H1 (cell line): ENCODE measurements at regions not wholly inside any gene's neighbourhood (a gene's known extent, or its start where the extent isn't known, plus 50 kb on each side); places are given as distances from the start of the nearest gene placed in this dataset.

Source experiments
- CTCF ChIA-PET: fragments of 300-600 bp; sonication (Branson Sonifier 250); formaldehyde crosslinking; loops from one replicate; lab custom pipeline; 2021; ENCODE audit not compliant: partially characterized antibody; lab: Charles Lee
- POLR2A ChIA-PET: fragments of 300-600 bp; sonication (Branson Sonifier 250); formaldehyde crosslinking; loops from one replicate; lab custom pipeline; 2021; ENCODE audit warnings: inconsistent platforms; ENCODE audit not compliant: partially characterized antibody; lab: Charles Lee
- DNase-seq, 2 experiments: peaks; one replicate each; pipeline versions ENCODE4 v3.0.0 to v3.0.0-alpha.2; 2010 to 2022; ENCODE audit warnings: low spot score in 2 of 2, low read depth in 1 of 2, mixed read lengths in 1 of 2
- FAIRE-seq: peaks from 2 replicates; lab custom pipeline; 2011; peaks lifted over from hg19 to GRCh38; lab: Jason Lieb, UNC
- H2AFZ ChIP-seq: 2 replicates; pipeline ENCODE4 v1.8.1; 2012; ENCODE audit warnings: low read length, inconsistent platforms
- H2AK5ac ChIP-seq: 2 replicates; pipeline ENCODE4 v1.6.1; 2013; ENCODE audit warnings: low read depth, low read length
- H2BK120ac ChIP-seq: replicated peaks from 2 replicates; pipeline ENCODE3; 2013; ENCODE audit warnings: low read depth, low read length, inconsistent platforms
- H2BK12ac ChIP-seq: 2 replicates; pipeline ENCODE4 v1.6.1; 2013; ENCODE audit warnings: low read depth, low read length
- H2BK15ac ChIP-seq: 2 replicates; pipeline ENCODE4 v1.6.1; 2013; ENCODE audit warnings: low read length
- H2BK20ac ChIP-seq: 2 replicates; pipeline ENCODE4 v1.6.1; 2013; ENCODE audit warnings: low read length
- H2BK5ac ChIP-seq: 2 replicates; pipeline ENCODE4 v1.6.1; 2013; ENCODE audit warnings: low read depth, low read length
- H3K14ac ChIP-seq: 2 replicates; pipeline ENCODE4 v1.6.1; 2013; ENCODE audit warnings: inconsistent platforms; ENCODE audit not compliant: insufficient read length
- H3K18ac ChIP-seq: 2 replicates; pipeline ENCODE4 v1.6.1; 2013; ENCODE audit warnings: low read length; ENCODE audit errors: extremely low read depth
- H3K23ac ChIP-seq: 2 replicates; pipeline ENCODE4 v1.6.1; 2013; ENCODE audit warnings: inconsistent platforms; ENCODE audit not compliant: insufficient read length
- H3K23me2 ChIP-seq: 2 replicates; pipeline ENCODE4 v1.6.1; 2013; ENCODE audit warnings: low read depth, low read length
- H3K27ac ChIP-seq: 2 replicates; pipeline ENCODE4 v1.6.1; 2011; ENCODE audit warnings: low read depth, low read length, inconsistent platforms
- H3K27me3 ChIP-seq, 4 experiments: replicated peaks in 1 of 4; 1 replicate in 1 of 4; 2 replicates in 3 of 4; pipeline versions ENCODE4 v1.6.1 to v1.8.1; 2011 to 2013; ENCODE audit warnings: low read length in 3 of 4, mild to moderate bottlenecking in 3 of 4, inconsistent platforms in 2 of 4, mixed read lengths in 2 of 4, moderate library complexity in 1 of 4; ENCODE audit not compliant: control insufficient read depth in 3 of 4, insufficient read depth in 3 of 4; ENCODE audit errors: extremely low read depth in 1 of 4
- H3K36me3 ChIP-seq, 4 experiments: 2 replicates each; pipeline versions ENCODE4 v1.6.1 to v1.8.1; 2011 to 2013; ENCODE audit warnings: mild to moderate bottlenecking in 4 of 4, low read length in 3 of 4, moderate library complexity in 2 of 4, control low read depth in 1 of 4, inconsistent platforms in 1 of 4; ENCODE audit not compliant: insufficient read depth in 4 of 4, control insufficient read depth in 2 of 4
- H3K4ac ChIP-seq: replicated peaks from 2 replicates; pipeline ENCODE3; 2013; ENCODE audit warnings: low read length, low read depth, mixed read lengths, inconsistent platforms; ENCODE audit not compliant: insufficient read length
- H3K4me1 ChIP-seq, 4 experiments: replicated peaks in 1 of 4; 1 replicate in 1 of 4; 2 replicates in 3 of 4; pipeline versions ENCODE4 v1.6.1 to v1.8.1; 2011 to 2013; ENCODE audit warnings: low read length in 3 of 4, inconsistent platforms in 2 of 4, mixed read lengths in 1 of 4; ENCODE audit not compliant: insufficient read depth in 4 of 4, control insufficient read depth in 3 of 4
- H3K4me2 ChIP-seq, 2 experiments: 2 replicates each; pipeline versions ENCODE4 v1.6.1 to v1.8.1; 2011 to 2013; ENCODE audit warnings: low read depth in 2 of 2, low read length in 2 of 2, control low read depth in 1 of 2, inconsistent platforms in 1 of 2, mild to moderate bottlenecking in 1 of 2; ENCODE audit not compliant: insufficient read depth in 1 of 2
- H3K4me3 ChIP-seq, 4 experiments: fragments of 200-600, 300-600 bp in 1 of 4; sonication (generic), shearing (Covaris generic), sonication (Bioruptor Twin) in 1 of 4; 2 replicates each; pipeline versions ENCODE4 v1.5.1 to v1.8.1; 2011 to 2016; ENCODE audit warnings: low read length in 4 of 4, low read depth in 3 of 4, control low read depth in 2 of 4, inconsistent platforms in 2 of 4, mild to moderate bottlenecking in 2 of 4, mixed read lengths in 1 of 4, moderate library complexity in 1 of 4; ENCODE audit not compliant: insufficient read depth in 2 of 4; ENCODE audit errors: extremely low read depth in 1 of 4
- H3K56ac ChIP-seq: replicated peaks from 2 replicates; pipeline ENCODE3; 2013; ENCODE audit warnings: low read depth, mild to moderate bottlenecking, mixed read lengths, low read length, inconsistent platforms; ENCODE audit not compliant: insufficient read length
- H3K79me1 ChIP-seq: 2 replicates; pipeline ENCODE4 v1.6.1; 2013; ENCODE audit warnings: low read depth, low read length, control low read depth
- H3K79me2 ChIP-seq, 2 experiments: 2 replicates each; pipeline versions ENCODE4 v1.6.1 to v1.8.1; 2012 to 2013; ENCODE audit warnings: low read length in 2 of 2, mild to moderate bottlenecking in 2 of 2, inconsistent platforms in 1 of 2; ENCODE audit not compliant: insufficient read depth in 2 of 2, control insufficient read depth in 1 of 2
- H3K9ac ChIP-seq, 4 experiments: replicated peaks in 1 of 4; 1 replicate in 1 of 4; 2 replicates in 3 of 4; pipeline versions ENCODE4 v1.6.1 to v1.8.1; 2011 to 2013; ENCODE audit warnings: low read depth in 3 of 4, low read length in 3 of 4, control low read depth in 2 of 4, mild to moderate bottlenecking in 2 of 4, moderate library complexity in 2 of 4, inconsistent platforms in 1 of 4; ENCODE audit errors: extremely low read depth in 1 of 4
- H3K9me3 ChIP-seq, 2 experiments: 2 replicates each; pipeline versions ENCODE4 v1.6.1 to v1.8.1; 2012 to 2013; ENCODE audit warnings: mild to moderate bottlenecking in 2 of 2, moderate library complexity in 2 of 2, control low read depth in 1 of 2, inconsistent platforms in 1 of 2, low read depth in 1 of 2, low read length in 1 of 2, mixed read lengths in 1 of 2; ENCODE audit not compliant: insufficient read depth in 2 of 2
- H4K20me1 ChIP-seq, 2 experiments: replicated peaks in 1 of 2; 2 replicates each; pipeline versions ENCODE3 to v1.8.1; 2011 to 2013; ENCODE audit warnings: inconsistent platforms in 2 of 2, low read length in 2 of 2, mild to moderate bottlenecking in 1 of 2; ENCODE audit not compliant: insufficient read depth in 2 of 2, control insufficient read depth in 1 of 2
- H4K5ac ChIP-seq: 2 replicates; pipeline ENCODE4 v1.6.1; 2013; ENCODE audit warnings: low read length, low read depth, mixed read lengths, inconsistent platforms; ENCODE audit not compliant: insufficient read length
- H4K8ac ChIP-seq: 2 replicates; pipeline ENCODE4 v1.8.0; 2013; ENCODE audit warnings: mild to moderate bottlenecking, moderate library complexity, low read length, inconsistent platforms; ENCODE audit not compliant: insufficient read depth; ENCODE audit errors: extremely low read depth
- H4K91ac ChIP-seq: replicated peaks from 2 replicates; pipeline ENCODE3; 2013; ENCODE audit warnings: low read length, mixed read lengths, inconsistent platforms; ENCODE audit not compliant: insufficient read length
- CBX8 ChIP-seq: fragments of 300-800, 300-1000 bp; sonication (generic); IDR thresholded peaks from 2 replicates; pipeline ENCODE4 v1.7.1; 2016; ENCODE audit warnings: low read depth, low read length, borderline replicate concordance
- MAFK ChIP-seq: IDR thresholded peaks from 2 replicates; pipeline ENCODE4 v1.6.1; 2012; ENCODE audit warnings: low read depth, mild to moderate bottlenecking, improper control_type of control experiment, low read length
- RXRA ChIP-seq: IDR thresholded peaks from 2 replicates; pipeline ENCODE4 v1.6.1; 2011; ENCODE audit warnings: low read depth, mild to moderate bottlenecking, low read length, moderate library complexity; ENCODE audit not compliant: insufficient read depth
- YY1 ChIP-seq: IDR thresholded peaks from 2 replicates; pipeline ENCODE4 v1.6.1; 2011; ENCODE audit warnings: low read depth, mild to moderate bottlenecking, low read length
- WGBS, 2 experiments: shearing (Covaris generic) in 1 of 2; methylation state at CpG; one replicate each; pipeline versions ENCODE4 v1.1.6 to v1.1.7; 2013 to 2015; ENCODE audit warnings: low lambda C conversion rate in 2 of 2, mixed read lengths in 2 of 2, inconsistent platforms in 1 of 2, low coverage in 1 of 2, missing lambda C conversion rate in 1 of 2; ENCODE audit not compliant: insufficient replicate concordance in 2 of 2, insufficient coverage in 1 of 2, insufficient read length in 1 of 2; ENCODE audit errors: extremely low coverage in 1 of 2, missing lambda C conversion rate in 1 of 2; 5-methylcytosine and 5-hydroxymethylcytosine counted together

DNA sequence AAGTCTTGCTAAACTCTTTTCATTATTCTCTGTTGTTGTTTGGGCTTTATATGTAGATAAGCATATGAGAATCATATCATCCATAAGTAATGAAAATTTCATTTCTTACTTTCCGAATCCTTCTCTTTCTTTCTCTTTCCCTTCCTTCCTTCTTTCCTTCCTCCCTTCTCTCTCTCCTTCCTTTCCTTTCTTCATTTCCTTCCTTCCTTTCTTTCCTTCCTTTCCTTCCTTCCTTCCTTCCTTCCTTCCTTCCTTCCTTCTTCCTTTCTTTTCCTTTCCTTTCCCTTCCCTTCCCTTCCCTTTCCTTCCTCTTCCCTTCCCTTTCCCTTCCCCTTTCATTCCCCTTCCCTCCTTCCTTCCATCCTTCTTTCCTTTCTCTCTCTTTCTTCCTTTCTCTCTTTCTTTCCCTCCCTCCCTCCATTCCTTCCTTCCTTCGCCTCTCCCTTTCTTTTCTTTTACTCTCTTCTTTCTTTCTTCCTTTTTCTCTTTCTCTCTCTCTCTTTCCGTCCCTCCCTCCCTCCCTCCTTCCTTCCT lies 147.3 kb downstream of the UCK2 start:
- Histone ChIP-seq H2BK12ac (no peak overlapping the region), H3K9me3 (no peaks in the 10 kb centered on the region), H3K18ac (no peak overlapping the region), H3K79me1 (no peaks in the 10 kb centered on the region), H4K8ac (no peak overlapping the region), H3K4me1 (no peaks in the 10 kb centered on the region), H4K20me1 (no peaks in the 10 kb centered on the region), H2BK15ac (no peak overlapping the region), H3K23me2 (no peaks in the 10 kb centered on the region), H3K14ac (no peak overlapping the region), H3K9ac (no peak overlapping the region), H3K27ac (no peak overlapping the region), H3K4me2 (no peak overlapping the region), H3K4ac (no peak overlapping the region), H2AFZ (no peak overlapping the region), H2BK5ac (no peak overlapping the region), H2BK120ac (no peak overlapping the region), H3K23ac (no peak overlapping the region), H2BK20ac (no peak overlapping the region), H3K4me3 (no peak overlapping the region), H3K36me3 (no peaks in the 10 kb centered on the region), H4K5ac (no peak overlapping the region), H4K91ac (no peak overlapping the region), H3K56ac (no peak overlapping the region), H3K79me2 (no peaks in the 10 kb centered on the region), H2AK5ac (no peak overlapping the region), H3K27me3 (no peaks in the 10 kb centered on the region)
- no peak for DNase-seq
- POLR2A ChIA-PET = no interaction called here
- FAIRE-seq = no peak
- TF ChIP-seq YY1 (no peak), CBX8 (no peak), MAFK (no peak), RXRA (no peak)
- 55 to 97% methylated on average over 2 of the region's 3 CpGs for WGBS, 2 experiments
- CTCF ChIA-PET = no interaction called here
